Muscle of arm (tissue), 1 donor: ENCODE measurements at regions not wholly inside any gene's neighbourhood (a gene's known extent, or its start where the extent isn't known, plus 50 kb on each side); places are given as distances from the start of the nearest gene placed in this dataset.
"Not testable (repeated sequence)": the region's sequence is repeated elsewhere in the genome, so short reads cannot be mapped to it uniquely, and the experiment has no call there.

ENCODE experiments used
- DNase-seq: peaks from one replicate; pipeline ENCODE4 v3.0.0-alpha.2; 2013

GRCh38 chr20:18876394-18876793 lies 62.8 kb downstream of the SCP2D1 start:
- DNase-seq = not testable (repeated sequence)

- DNase-seq = no peak
These were observed 65.7 kb downstream of the SCP2D1 start for GRCh38 chr20:18879262-18879661.

GRCh38 chr20:18886756-18887155 lies 73.2 kb downstream of the SCP2D1 start:
- DNase-seq = no peak

- DNase-seq = no peak
These were observed 88.6 kb downstream of the SCP2D1 start for GRCh38 chr20:18901980-18902737.

- DNase-seq = no peak
These were observed 90.6 kb downstream of the SCP2D1 start for GRCh38 chr20:18904192-18904591.

GRCh38 chr20:18904624-18905023 lies 91.0 kb downstream of the SCP2D1 start:
- peak; percentile 10 for DNase-seq

GRCh38 chr20:18906046-18906445 lies 92.5 kb downstream of the SCP2D1 start:
- no peak for DNase-seq

- no peak for DNase-seq
These were observed 93.8 kb downstream of the SCP2D1 start for GRCh38 chr20:18907353-18907752.

- DNase-seq = no peak
These were observed 94.5 kb downstream of the SCP2D1 start for GRCh38 chr20:18908109-18908508.

- no peak for DNase-seq
These were observed 95.7 kb downstream of the SCP2D1 start for GRCh38 chr20:18909254-18909653.

- DNase-seq = no peak
These were observed 100.1 kb downstream of the SCP2D1 start for GRCh38 chr20:18913701-18914100.

- DNase-seq = no peak
These were observed 101.2 kb downstream of the SCP2D1 start for GRCh38 chr20:18914796-18915195.

- no peak for DNase-seq
These were observed 103.5 kb downstream of the SCP2D1 start for GRCh38 chr20:18916886-18917750.

GRCh38 chr20:18919996-18920395 lies 106.4 kb downstream of the SCP2D1 start:
- no peak for DNase-seq

GRCh38 chr20:18921291-18921690 lies 107.7 kb downstream of the SCP2D1 start:
- no peak for DNase-seq

GRCh38 chr20:18922251-18922650 lies 108.7 kb downstream of the SCP2D1 start:
- no peak for DNase-seq

GRCh38 chr20:18922898-18923297 lies 109.3 kb downstream of the SCP2D1 start:
- DNase-seq = no peak

GRCh38 chr20:18926965-18927364 lies 113.4 kb downstream of the SCP2D1 start:
- no peak for DNase-seq

- no peak for DNase-seq
These were observed 115.0 kb downstream of the SCP2D1 start for GRCh38 chr20:18928626-18929025.

- no peak for DNase-seq
These were observed 116.2 kb downstream of the SCP2D1 start for GRCh38 chr20:18929800-18930199.

- DNase-seq = no peak
These were observed 130.0 kb downstream of the SCP2D1 start for GRCh38 chr20:18943542-18943941.

- no peak for DNase-seq
These were observed 143.3 kb downstream of the SCP2D1 start for GRCh38 chr20:18956890-18957289.

GRCh38 chr20:18957328-18957727 lies 143.7 kb downstream of the SCP2D1 start:
- DNase-seq = no peak
